BE2C (cell line): ENCODE measurements at regions not wholly inside any gene's neighbourhood (a gene's known extent, or its start where the extent isn't known, plus 50 kb on each side); places are given as distances from the start of the nearest gene placed in this dataset.

Experiments used
- DNase-seq: peaks from one replicate; pipeline ENCODE4 v3.0.0-alpha.2; 2020
- H3K27me3 ChIP-seq: fragments of 250-450 bp; sonication (Bioruptor Pico); 2 replicates; pipeline ENCODE4 v1.5.1; 2020; ENCODE audit warnings: mild to moderate bottlenecking
- H3K36me3 ChIP-seq: fragments of 250-450 bp; sonication (Bioruptor Pico); 2 replicates; pipeline ENCODE4 v1.5.1; 2020; ENCODE audit warnings: mild to moderate bottlenecking
- H3K4me1 ChIP-seq: fragments of 250-450 bp; sonication (Bioruptor Pico); 2 replicates; pipeline ENCODE4 v1.5.1; 2020
- H3K4me3 ChIP-seq: 2 replicates; pipeline ENCODE4 v1.5.1; 2011; ENCODE audit warnings: low read depth, low read length
- H3K9me3 ChIP-seq: fragments of 250-450 bp; sonication (Bioruptor Pico); 2 replicates; pipeline ENCODE4 v1.5.1; 2020
- CTCF ChIP-seq: IDR thresholded peaks from 2 replicates; pipeline ENCODE4 v1.5.1; 2012; ENCODE audit warnings: mild to moderate bottlenecking, low read depth, low read length

GRCh38 chr18:6650747-6651146 is 78.8 kb upstream of the ARHGAP28 start:
- H3K27me3 ChIP-seq, result no peaks in the 10 kb centered on the region
- DNase-seq, result no peak
- no peak for TF ChIP-seq CTCF
- H3K4me3 ChIP-seq, result no peak overlapping the region
- no peaks in the 10 kb centered on the region for H3K4me1 ChIP-seq
- no peaks in the 10 kb centered on the region for H3K9me3 ChIP-seq
- no peaks in the 10 kb centered on the region for H3K36me3 ChIP-seq

GRCh38 chr18:6652098-6652497 is 77.4 kb upstream of the ARHGAP28 start:
- DNase-seq, result no peak
- H3K36me3 ChIP-seq, result no peaks in the 10 kb centered on the region
- TF ChIP-seq CTCF, result no peak
- no peaks in the 10 kb centered on the region for H3K4me1 ChIP-seq
- no peaks in the 10 kb centered on the region for H3K27me3 ChIP-seq
- H3K9me3 ChIP-seq, result no peaks in the 10 kb centered on the region
- H3K4me3 ChIP-seq, result no peak overlapping the region

- no peaks in the 10 kb centered on the region for H3K4me1 ChIP-seq
- no peak for TF ChIP-seq CTCF
- H3K9me3 ChIP-seq, result no peaks in the 10 kb centered on the region
- no peak overlapping the region for H3K4me3 ChIP-seq
- no peaks in the 10 kb centered on the region for H3K36me3 ChIP-seq
- no peak for DNase-seq
- H3K27me3 ChIP-seq, result no peaks in the 10 kb centered on the region
Measured at GRCh38 chr18:6653880-6654279, 75.6 kb upstream of the ARHGAP28 start.

GRCh38 chr18:6659963-6660725 is 69.4 kb upstream of the ARHGAP28 start:
- Histone ChIP-seq H3K27me3 (no peaks in the 10 kb centered on the region), H3K4me1 (no peaks in the 10 kb centered on the region), H3K9me3 (no peaks in the 10 kb centered on the region), H3K4me3 (no peak overlapping the region), H3K36me3 (no peaks in the 10 kb centered on the region)
- TF ChIP-seq CTCF, result no peak
- DNase-seq, result no peak

- no peak overlapping the region for H3K4me3 ChIP-seq
- no peaks in the 10 kb centered on the region for H3K9me3 ChIP-seq
- no peak for DNase-seq
- no peaks in the 10 kb centered on the region for H3K4me1 ChIP-seq
- no peaks in the 10 kb centered on the region for H3K36me3 ChIP-seq
- H3K27me3 ChIP-seq, result no peaks in the 10 kb centered on the region
- TF ChIP-seq CTCF, result no peak
Measured at GRCh38 chr18:6661692-6662415, 67.7 kb upstream of the ARHGAP28 start.
